Fibroblast of skin of right quadriceps (primary cell): ENCODE measurements at regions not wholly inside any gene's neighbourhood (a gene's known extent, or its start where the extent isn't known, plus 50 kb on each side); places are given as distances from the start of the nearest gene placed in this dataset.

Experiments used
- DNase-seq: peaks from one replicate; pipeline ENCODE4 v3.0.0-alpha.2; 2013

DNA sequence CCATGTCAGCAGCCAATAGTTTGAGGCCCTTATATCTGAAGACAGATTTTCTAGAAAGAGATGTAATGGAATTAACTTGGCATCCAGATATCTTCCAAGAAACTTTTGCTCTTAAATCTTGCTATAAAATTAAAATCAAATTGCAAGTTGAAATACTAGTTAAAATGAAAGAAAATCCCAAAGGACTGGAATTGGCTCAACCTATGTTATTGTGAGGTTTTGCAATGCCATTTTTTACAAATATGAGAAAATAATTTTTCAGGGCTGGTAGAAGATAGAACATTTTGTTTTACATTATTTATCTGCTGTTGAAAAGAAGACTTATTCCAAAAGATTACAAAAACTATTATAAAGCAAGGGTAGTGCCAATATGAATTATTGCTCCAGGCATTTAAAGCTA is 92.2 kb upstream of the AGTR1 start:
- DNase-seq: no peak

DNA sequence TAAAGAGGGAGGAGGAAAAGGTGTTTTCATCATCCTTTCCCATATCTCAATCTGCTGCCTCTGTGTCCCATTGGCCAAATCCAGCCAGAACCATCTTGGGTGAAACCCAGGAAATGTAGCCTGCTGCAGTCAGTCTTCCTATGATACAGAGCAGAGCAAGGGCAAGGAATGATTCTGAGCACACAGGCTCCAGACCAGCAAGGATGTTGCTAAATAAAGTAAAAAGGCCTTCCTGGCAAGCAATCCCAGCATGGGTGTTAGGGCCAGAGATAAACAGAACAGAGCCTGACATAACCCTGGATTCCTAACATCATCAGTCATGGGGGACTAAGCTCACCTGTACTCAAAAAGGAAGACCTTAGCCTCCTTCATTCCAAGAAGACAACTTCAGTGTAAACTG is 90.7 kb upstream of the AGTR1 start:
- DNase-seq: no peak

DNA sequence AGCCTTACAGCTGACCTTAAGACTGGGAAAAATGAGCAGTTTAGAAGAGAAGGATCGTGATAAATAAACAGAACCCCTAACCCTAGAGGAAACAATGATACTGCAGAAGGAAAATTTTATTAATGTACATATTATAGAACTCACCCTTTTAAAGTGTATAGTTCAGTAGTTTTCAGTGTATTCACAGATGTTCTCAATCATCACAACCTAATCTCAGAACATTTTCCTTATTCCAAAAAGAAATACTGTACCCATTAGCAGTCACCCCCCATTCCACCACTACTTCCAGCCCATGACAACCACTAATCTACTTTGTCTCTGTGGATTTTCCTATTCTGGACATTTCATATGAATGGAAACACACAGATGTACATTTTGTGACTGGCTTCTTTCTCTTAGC is 90.2 kb upstream of the AGTR1 start:
- no peak for DNase-seq

DNA sequence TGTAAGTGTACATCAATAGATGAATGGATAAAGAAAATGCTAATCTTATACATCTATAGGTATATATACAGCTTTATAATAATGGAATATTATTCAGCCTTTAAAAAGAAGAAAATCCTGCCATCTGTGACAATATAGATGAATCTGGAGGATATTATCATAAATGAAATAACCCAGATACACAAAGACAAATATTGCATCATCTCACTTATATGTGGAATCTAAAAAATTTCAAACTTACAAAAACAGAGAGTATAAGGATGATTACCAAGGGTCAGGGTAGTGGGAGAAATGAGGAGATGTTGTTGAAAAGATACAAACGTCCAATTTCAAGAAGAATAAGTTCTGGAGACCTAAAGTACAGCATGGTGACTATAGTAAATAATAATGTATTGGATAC is 85.4 kb upstream of the AGTR1 start:
- no peak for DNase-seq

DNA sequence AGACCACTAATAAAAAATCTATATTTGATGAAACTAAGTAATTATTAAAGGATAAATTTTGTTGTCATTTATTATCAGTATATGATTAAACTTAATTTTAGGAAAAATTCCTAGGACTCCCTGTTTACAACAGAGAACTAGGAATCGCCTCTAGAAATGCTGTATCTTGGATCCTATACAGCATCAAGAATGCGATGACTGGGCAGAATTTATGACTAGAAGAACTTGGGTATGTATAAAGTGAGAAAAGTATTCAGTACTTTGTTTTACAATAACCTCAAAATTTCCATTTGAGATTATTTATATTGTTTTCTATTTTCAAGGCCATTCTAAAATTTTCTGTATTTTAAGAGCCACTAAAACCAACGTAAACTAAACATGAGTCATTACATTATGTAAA is 82.3 kb upstream of the AGTR1 start:
- DNase-seq: peak; percentile 42

DNA sequence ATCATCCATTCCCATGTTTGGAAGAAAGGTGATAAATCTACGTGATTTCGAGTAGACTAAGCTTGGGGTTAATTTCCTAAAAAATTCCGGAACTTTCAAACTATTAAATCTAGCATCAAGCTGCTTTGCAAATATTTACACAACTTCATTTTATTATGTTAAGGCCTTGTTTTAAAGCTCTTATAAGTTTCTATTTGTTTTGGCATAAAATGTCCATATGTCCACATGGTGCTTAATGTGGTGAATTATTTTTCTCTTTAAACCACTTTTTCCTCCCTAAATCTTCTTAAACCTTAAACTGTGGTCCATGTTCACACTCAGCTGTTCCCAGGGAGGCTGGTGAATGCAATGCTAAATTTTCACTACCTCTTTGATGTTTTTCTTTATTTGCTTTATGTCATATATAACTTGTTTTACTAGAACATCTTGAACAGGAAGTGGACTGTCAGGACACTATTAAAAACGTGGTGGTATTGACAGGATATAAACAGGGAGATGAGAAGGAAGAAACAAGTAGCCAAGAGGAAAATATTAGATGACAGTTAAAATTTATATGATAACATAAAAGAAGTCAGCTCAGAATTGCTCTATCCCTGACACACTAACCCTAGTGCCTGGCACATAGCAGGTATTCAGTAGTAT is 72.5 kb upstream of the AGTR1 start:
- DNase-seq: no peak

DNA sequence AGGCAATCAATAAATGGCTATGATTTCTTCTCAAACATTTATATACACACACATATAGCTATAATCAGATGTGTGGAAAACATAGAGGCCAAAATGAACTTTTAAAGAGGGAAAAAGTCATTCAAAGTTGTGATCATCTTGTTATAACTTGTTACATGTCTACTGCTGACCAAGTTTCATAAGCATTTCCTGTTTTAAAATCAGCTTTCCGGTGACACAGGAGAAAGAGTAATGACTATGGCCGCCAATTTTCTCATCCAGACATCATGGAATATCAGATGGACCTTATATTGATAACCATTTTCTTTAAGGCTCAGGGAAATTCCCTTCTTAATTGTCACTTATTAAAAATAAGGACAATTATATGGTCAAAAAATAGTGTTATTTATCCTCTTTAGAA is 71.7 kb upstream of the AGTR1 start:
- DNase-seq: no peak

DNA sequence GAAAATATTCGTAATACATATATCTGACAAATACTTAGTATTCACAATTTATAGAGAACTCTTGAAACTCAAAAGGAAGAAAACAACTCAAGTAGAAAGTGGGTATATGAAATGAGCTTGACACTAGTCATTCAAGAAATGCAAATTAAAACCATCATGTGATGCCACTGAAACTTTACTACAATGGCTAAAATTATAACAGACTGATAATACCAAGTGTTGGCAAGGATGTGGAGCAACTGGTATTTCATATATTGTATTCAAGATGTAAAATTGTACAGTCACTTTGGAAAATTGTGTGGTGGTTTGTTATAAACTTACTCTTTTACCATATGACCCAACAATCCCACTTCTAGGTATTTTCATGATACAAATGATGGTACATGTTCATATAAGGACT is 68.7 kb upstream of the AGTR1 start:
- no peak for DNase-seq

DNA sequence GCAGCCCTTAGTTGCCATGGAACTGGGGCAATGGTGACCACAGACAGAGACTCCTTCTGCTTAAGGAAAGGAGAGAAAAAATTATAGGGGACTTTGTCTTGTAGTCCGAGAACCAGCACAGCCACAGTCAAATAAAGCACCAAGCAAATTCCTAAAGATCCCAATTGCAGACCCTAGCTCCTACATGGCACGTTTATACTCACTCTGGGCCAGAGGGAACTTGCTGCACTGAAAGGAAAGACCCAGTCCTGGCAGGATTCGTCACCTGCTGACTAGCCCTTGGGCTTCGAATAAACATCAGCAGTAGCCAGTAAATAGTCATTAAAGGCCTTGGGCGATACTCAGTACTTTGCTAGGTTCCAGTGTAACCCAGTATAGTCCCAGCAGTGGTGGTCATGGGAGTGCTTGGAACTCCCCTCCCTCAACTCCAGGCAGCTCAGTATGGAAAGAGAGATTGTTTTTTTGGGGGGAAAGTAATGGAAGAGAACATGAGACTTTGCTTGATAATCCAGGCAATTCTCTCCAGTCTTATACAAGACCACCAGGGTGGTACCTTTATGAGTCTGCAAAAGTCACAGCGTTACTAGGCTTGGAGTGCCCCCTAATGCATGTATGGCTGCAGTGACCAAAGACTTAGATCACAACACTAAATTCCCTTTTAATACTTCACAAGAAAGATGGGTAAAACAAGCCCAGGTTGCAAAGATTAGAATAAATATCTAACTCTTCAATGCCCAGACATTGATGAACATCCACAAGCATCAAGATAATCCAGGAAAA is 66.4 kb upstream of the AGTR1 start:
- no peak for DNase-seq

DNA sequence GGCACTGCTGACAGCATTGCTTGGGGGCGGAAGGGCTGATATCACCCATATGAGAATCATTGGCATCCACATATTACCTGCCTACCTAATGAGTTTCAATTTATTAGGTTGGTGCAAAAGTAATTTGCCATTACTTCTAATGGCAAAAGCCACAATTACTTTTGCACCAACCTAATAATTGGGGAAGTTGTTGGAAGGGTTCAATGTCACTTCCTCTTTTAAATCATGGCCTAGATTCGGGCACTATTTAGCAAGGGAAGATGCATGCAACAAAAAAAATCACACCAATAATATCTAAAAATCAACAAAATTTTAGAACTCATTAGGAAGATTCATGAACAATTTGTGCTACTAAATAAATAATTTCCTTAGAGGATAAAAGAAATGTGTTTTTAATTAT is 56.0 kb upstream of the AGTR1 start:
- no peak for DNase-seq

DNA sequence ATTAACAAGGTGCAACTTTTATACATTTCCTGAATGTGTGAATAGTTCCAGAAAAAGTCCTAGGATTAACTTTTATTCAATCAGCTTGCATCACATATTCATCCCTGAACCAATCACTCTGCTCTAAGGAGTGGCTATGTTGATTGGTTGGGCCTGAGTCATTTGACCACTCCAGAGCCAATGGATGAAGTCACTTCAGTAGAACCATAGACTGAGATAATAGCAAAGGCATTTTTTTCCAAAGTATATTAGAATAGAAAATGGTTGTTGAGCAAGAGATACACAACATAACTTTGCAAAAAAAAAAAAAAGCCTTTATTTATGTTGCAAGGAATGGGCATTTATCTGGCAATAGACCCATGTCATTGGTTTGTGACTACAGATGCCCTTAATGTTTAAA is 55.5 kb upstream of the AGTR1 start:
- DNase-seq: no peak

DNA sequence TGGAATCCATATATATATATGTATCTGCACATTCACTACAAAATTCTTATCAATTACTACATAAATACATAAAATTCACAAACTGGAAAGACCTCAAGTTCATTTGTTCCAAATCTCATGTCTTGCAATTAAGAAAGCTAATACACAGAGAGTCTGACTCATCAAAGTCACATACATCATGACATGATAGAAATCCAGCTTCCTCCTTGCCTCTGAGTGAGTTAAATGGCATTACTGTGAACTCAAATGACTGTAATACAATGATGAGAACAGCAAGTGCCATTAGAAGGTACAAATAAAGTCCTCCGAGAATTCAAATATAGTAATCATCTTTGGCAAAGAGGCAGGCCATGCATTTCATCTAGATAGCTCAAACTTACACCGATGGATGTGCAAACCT is 55.1 kb upstream of the AGTR1 start:
- peak; percentile 63 for DNase-seq

DNA sequence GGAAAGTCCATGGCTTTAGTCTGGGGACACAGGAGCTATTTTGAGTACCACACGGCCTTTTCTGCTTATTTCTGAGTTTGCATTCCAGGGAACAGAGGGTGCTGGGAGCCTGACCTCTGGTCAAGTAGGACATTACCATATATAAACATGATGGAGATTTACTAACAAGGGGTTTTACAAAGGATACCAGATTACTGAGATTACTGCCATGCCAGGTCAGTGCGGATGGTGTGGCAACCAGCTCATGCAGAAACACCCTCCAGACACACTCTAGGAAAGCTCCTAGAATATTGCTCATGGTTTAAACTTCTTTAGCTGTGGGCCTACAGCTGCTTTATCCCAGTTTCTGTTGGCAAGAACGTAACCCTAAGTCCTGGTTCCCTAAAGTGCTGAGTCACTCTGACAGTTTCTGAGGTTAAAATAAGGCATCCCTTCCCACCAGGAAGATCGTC is 54.3 kb upstream of the AGTR1 start:
- DNase-seq: peak; percentile 79

DNA sequence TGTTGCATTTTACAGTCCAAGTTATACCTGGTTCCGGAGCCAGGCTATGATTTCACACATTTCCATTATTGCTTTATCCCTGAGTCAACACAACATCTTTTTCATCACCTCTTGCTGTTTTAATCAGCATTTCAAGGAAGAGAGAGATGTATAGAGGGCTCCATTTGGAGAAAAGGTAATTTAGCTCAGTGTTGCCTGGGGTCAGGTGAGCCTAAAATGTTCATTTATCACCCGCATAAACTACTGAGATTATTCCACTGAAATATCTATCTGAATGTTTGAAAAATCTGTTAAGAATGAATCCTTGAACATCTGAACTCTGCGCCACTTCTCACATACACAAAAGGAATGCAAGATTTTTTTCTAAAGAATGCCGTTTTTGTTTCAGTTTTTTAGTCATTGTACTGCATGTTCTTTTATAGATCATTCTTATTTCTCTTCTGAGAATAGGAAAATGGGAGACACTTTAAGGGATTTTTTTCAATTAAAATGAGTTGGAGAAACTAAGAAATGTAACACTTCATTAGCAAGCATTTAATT is 51.5 kb upstream of the AGTR1 start:
- DNase-seq: no peak
